HCT116 (cell line): ENCODE measurements at regions not wholly inside any gene's neighbourhood (a gene's known extent, or its start where the extent isn't known, plus 50 kb on each side); places are given as distances from the start of the nearest gene placed in this dataset.

Experiments
- ATAC-seq: fragments of 200-7000 bp; cut with Tn5 transposase; 2 replicates; pipeline ENCODE4 v1.9.1; 2020; ENCODE audit warnings: mild to moderate bottlenecking, moderate library complexity
- BruUV-seq: library from RNA; stranded (reverse); fragments of 400-500 nt; replicated peaks from 2 replicates; lab custom pipeline; 2021; lab: Mats Ljungman, UMichigan
- CTCF ChIA-PET: fragments of 300-600 bp; sonication (Branson Sonifier 250); formaldehyde crosslinking; loops from one replicate; lab custom pipeline; 2021; ENCODE audit warnings: antibody characterized with exemption; lab: Charles Lee
- POLR2A ChIA-PET: fragments of 300-600, 350-600 bp; sonication (Branson Sonifier 250); formaldehyde crosslinking; loops from one replicate; lab custom pipeline; 2021; ENCODE audit warnings: antibody characterized with exemption; lab: Charles Lee
- RAD21 ChIA-PET, 2 experiments: fragments of 300-600 bp; sonication (Branson Sonifier 250); formaldehyde crosslinking; loops; one replicate each; lab custom pipeline; 2023; ENCODE audit warnings: low total read pairs in 2 of 2; ENCODE audit not compliant: uncharacterized antibody in 2 of 2, unreplicated experiment in 2 of 2, low non-redundant PET in 1 of 2; lab: Charles Lee
- DNase-seq: peaks from one replicate; pipeline ENCODE4 v3.0.0-alpha.2; 2010; ENCODE audit warnings: low read depth, low spot score
- H2AFZ ChIP-seq: fragments of 200-600 bp; shearing (Covaris generic), sonication (generic); 2 replicates; pipeline ENCODE4 v1.6.1; 2017; ENCODE audit warnings: low read depth, mixed run types, mixed read lengths, antibody characterized with exemption, low read length; ENCODE audit not compliant: poor library complexity, severe bottlenecking
- H3K27ac ChIP-seq: 2 replicates; pipeline ENCODE4 v1.5.1; 2012; ENCODE audit warnings: low read depth, low read length
- H3K27me3 ChIP-seq: fragments of 200-600 bp; sonication (generic); 2 replicates; pipeline ENCODE4 v1.6.1; 2016; ENCODE audit warnings: mixed run types, low read length, mixed read lengths; ENCODE audit not compliant: insufficient read depth
- H3K36me3 ChIP-seq, 2 experiments: fragments of 200-500 bp in 1 of 2; fragments of 200-600 bp in 1 of 2; sonication (Bioruptor generic) in 1 of 2; sonication (generic) in 1 of 2; 2 replicates each; pipeline versions ENCODE4 v1.5.1 to v1.6.1; 2014 to 2016; ENCODE audit warnings: low read length in 2 of 2, inconsistent platforms in 1 of 2, mixed read lengths in 1 of 2, mixed run types in 1 of 2; ENCODE audit not compliant: insufficient read depth in 2 of 2, control insufficient read depth in 1 of 2
- H3K4me1 ChIP-seq, 2 experiments: fragments of 200-600 bp in 1 of 2; sonication (generic) in 1 of 2; 2 replicates each; pipeline versions ENCODE4 v1.5.1 to v1.6.1; 2012 to 2017; ENCODE audit warnings: low read length in 2 of 2, inconsistent platforms in 1 of 2, mild to moderate bottlenecking in 1 of 2, mixed read lengths in 1 of 2, mixed run types in 1 of 2, moderate library complexity in 1 of 2; ENCODE audit not compliant: insufficient read depth in 2 of 2, control insufficient read depth in 1 of 2
- H3K4me2 ChIP-seq: fragments of 200-600 bp; sonication (generic); 2 replicates; pipeline ENCODE4 v1.6.1; 2017; ENCODE audit warnings: mixed run types, low read length, mixed read lengths
- H3K4me3 ChIP-seq, 2 experiments: fragments of 200-600 bp in 1 of 2; sonication (generic) in 1 of 2; replicated peaks in 1 of 2; 2 replicates each; pipeline ENCODE4 v1.5.1; 2011 to 2016; ENCODE audit warnings: low read length in 2 of 2, control low read depth in 1 of 2, low read depth in 1 of 2, mild to moderate bottlenecking in 1 of 2, mixed read lengths in 1 of 2, mixed run types in 1 of 2
- H3K79me2 ChIP-seq: fragments of 200-600 bp; sonication (generic); 2 replicates; pipeline ENCODE4 v1.6.1; 2017; ENCODE audit warnings: mild to moderate bottlenecking, mixed run types, low read length, moderate library complexity, mixed read lengths; ENCODE audit not compliant: insufficient read depth
- H3K9ac ChIP-seq: fragments of 200-600 bp; sonication (generic); 2 replicates; pipeline ENCODE4 v1.6.1; 2016; ENCODE audit warnings: low read length, mixed read lengths
- H3K9me2 ChIP-seq: fragments of 200-600 bp; sonication (generic), shearing (Covaris generic); 2 replicates; pipeline ENCODE4 v1.6.1; 2017; ENCODE audit warnings: mixed run types, mild to moderate bottlenecking, moderate library complexity; ENCODE audit not compliant: insufficient read depth
- H3K9me3 ChIP-seq, 2 experiments: fragments of 200-500 bp in 1 of 2; fragments of 200-600 bp in 1 of 2; sonication (Bioruptor generic) in 1 of 2; sonication (generic) in 1 of 2; 2 replicates each; pipeline ENCODE4 v1.6.1; 2014 to 2017; ENCODE audit warnings: low read length in 2 of 2, mixed read lengths in 2 of 2, inconsistent platforms in 1 of 2, low read depth in 1 of 2, mild to moderate bottlenecking in 1 of 2, mixed run types in 1 of 2, moderate library complexity in 1 of 2; ENCODE audit not compliant: control insufficient read depth in 1 of 2, insufficient read depth in 1 of 2
- H4K20me1 ChIP-seq: fragments of 200-600 bp; sonication (generic), shearing (Covaris generic); 2 replicates; pipeline ENCODE4 v1.6.1; 2017; ENCODE audit warnings: mixed run types, mild to moderate bottlenecking, moderate library complexity; ENCODE audit not compliant: insufficient read depth
- EGR1 ChIP-seq: IDR thresholded peaks from 2 replicates; pipeline ENCODE4 v1.6.1; 2012; ENCODE audit warnings: low read depth
- ELF1 ChIP-seq: IDR thresholded peaks from 2 replicates; pipeline ENCODE4 v1.6.1; 2012; ENCODE audit warnings: low read depth, borderline replicate concordance
- EZH2 ChIP-seq: fragments of 200-600 bp; sonication (generic); IDR thresholded peaks from 2 replicates; pipeline ENCODE4 v1.6.1; 2017; ENCODE audit warnings: antibody characterized with exemption, mixed run types
- RAD21 ChIP-seq: IDR thresholded peaks from 2 replicates; pipeline ENCODE4 v1.6.1; 2012; ENCODE audit warnings: low read depth, mild to moderate bottlenecking
- SRF ChIP-seq: IDR thresholded peaks from 2 replicates; pipeline ENCODE4 v1.6.1; 2012; ENCODE audit warnings: low read depth
- TCF7L2 ChIP-seq: IDR thresholded peaks from 2 replicates; pipeline ENCODE4 v1.7.0; 2011; ENCODE audit warnings: borderline replicate concordance, inconsistent platforms; ENCODE audit not compliant: insufficient read depth, insufficient read length; ENCODE audit errors: extremely low read depth
- intact Hi-C: fragments of 100-400 bp; cut with micrococcal nuclease; formaldehyde crosslinking; loops from 2 replicates; pipeline ENCODE4 v1.10.0; 2022
- TF ChIP-seq, protein P1 (sequence below), 3 experiments: fragments of 200-600 bp in 1 of 3; sonication (generic) in 1 of 3; IDR thresholded peaks in 2 of 3; conservative IDR thresholded peaks in 1 of 3; 2 replicates each; pipeline ENCODE4 v1.5.1; 2012 to 2017; ENCODE audit warnings: low read depth in 2 of 3, low read length in 2 of 3, antibody characterized with exemption in 1 of 3, borderline replicate concordance in 1 of 3, control low read depth in 1 of 3, mild to moderate bottlenecking in 1 of 3, mixed read lengths in 1 of 3, mixed run types in 1 of 3, moderate library complexity in 1 of 3; ENCODE audit not compliant: insufficient read depth in 1 of 3

DNA sequence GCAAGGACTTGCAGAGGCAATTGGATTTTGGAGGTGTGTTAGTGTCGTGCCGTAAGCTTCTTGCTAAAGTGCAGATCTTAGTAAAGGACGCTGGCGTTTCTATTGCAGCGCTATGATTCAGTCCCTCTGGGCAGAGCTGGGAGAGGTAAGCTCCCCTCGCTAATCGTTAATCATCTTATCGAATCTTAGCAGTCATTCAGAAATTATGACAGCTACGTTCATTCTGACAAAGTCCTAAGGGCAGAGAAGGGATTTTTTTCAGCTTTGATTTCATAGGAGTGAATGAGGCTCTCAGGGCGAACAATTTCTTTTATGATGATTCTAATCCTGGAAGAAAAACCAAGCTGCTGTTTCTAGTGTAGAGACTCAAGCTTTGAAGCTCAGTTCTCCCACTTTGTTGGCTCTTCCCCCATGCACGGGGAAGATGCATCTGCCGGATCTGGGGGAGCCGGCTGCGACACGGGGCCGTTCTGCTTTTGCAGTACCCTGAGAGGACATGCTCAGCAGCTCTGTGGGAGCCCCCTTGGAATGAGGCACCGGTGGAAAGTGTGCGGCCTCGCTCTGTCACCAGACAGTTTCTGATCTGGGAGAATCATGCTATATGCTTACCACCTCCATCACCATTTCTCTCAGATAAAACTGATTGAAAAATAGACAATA lies 79.1 kb upstream of the SLC22A23 start:
- no peaks in the 10 kb centered on the region for H3K9me3 ChIP-seq
- ChIA-PET POLR2A (no interaction called here), RAD21 (no interaction called here), CTCF (no interaction called here)
- ATAC-seq (no peak), DNase-seq (no peak)
- no peak overlapping the region for H3K4me3 ChIP-seq
- no peak overlapping the region for H3K27ac ChIP-seq
- H3K27me3 ChIP-seq: no peaks in the 10 kb centered on the region; the same call in 1 of the 2 replicates
- no peak overlapping the region for H3K4me2 ChIP-seq
- no peak overlapping the region for H3K9ac ChIP-seq
- H2AFZ ChIP-seq: no peak overlapping the region
- no peaks in the 10 kb centered on the region for H3K36me3 ChIP-seq
- H3K9me2 ChIP-seq: no peaks in the 10 kb centered on the region
- H3K79me2 ChIP-seq: no peaks in the 10 kb centered on the region
- no peaks in the 10 kb centered on the region for H3K4me1 ChIP-seq
- intact Hi-C loops: no loop called here
- H4K20me1 ChIP-seq: no peaks in the 10 kb centered on the region
- no peak for TF ChIP-seq EZH2
- no peak for TF ChIP-seq EGR1
- TF ChIP-seq TCF7L2: no peak
- TF ChIP-seq ELF1: no peak
- TF ChIP-seq SRF: no peak
- TF ChIP-seq, protein P1, sequence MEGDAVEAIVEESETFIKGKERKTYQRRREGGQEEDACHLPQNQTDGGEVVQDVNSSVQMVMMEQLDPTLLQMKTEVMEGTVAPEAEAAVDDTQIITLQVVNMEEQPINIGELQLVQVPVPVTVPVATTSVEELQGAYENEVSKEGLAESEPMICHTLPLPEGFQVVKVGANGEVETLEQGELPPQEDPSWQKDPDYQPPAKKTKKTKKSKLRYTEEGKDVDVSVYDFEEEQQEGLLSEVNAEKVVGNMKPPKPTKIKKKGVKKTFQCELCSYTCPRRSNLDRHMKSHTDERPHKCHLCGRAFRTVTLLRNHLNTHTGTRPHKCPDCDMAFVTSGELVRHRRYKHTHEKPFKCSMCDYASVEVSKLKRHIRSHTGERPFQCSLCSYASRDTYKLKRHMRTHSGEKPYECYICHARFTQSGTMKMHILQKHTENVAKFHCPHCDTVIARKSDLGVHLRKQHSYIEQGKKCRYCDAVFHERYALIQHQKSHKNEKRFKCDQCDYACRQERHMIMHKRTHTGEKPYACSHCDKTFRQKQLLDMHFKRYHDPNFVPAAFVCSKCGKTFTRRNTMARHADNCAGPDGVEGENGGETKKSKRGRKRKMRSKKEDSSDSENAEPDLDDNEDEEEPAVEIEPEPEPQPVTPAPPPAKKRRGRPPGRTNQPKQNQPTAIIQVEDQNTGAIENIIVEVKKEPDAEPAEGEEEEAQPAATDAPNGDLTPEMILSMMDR (IDR thresholded peaks at IDR 0.05 in 2 of 3, conservative IDR thresholded peaks at IDR 0.05 in 1 of 3; ENCODE audit: borderline replicate concordance in 1 of 3, insufficient read depth in 1 of 3, low read depth in 2 of 3, low read length in 2 of 3): no peak
- no peak for TF ChIP-seq RAD21
- no TSS peak for BruUV-seq
